GM23338 (cell line): ENCODE measurements at regions not wholly inside any gene's neighbourhood (a gene's known extent, or its start where the extent isn't known, plus 50 kb on each side); places are given as distances from the start of the nearest gene placed in this dataset.

ENCODE experiments used
- ATAC-seq: fragments of 200-7000 bp; cut with Tn5 transposase; 3 replicates; pipeline ENCODE4 v1.9.1; 2020
- DNase-seq: peaks from one replicate; pipeline ENCODE4 v3.0.0-alpha.2; 2015; ENCODE audit warnings: low spot score
- H2AFZ ChIP-seq: fragments of 200-600 bp; sonication (generic); 2 replicates; pipeline ENCODE4 v1.8.0; 2016; ENCODE audit warnings: antibody characterized with exemption, mild to moderate bottlenecking, moderate library complexity
- H3F3A ChIP-seq: fragments of 200-600 bp; sonication (generic); replicated peaks from 2 replicates; pipeline ENCODE4 v1.8.0; 2017; ENCODE audit warnings: antibody characterized with exemption, mixed run types, low read depth
- H3K27ac ChIP-seq: fragments of 200-600 bp; sonication (generic); 2 replicates; pipeline ENCODE4 v1.6.1; 2016; ENCODE audit warnings: low read depth
- H3K27me3 ChIP-seq: fragments of 200-600 bp; sonication (generic); 2 replicates; pipeline ENCODE4 v1.8.0; 2016; ENCODE audit warnings: mild to moderate bottlenecking, mixed run types, moderate library complexity; ENCODE audit not compliant: insufficient read depth
- H3K36me3 ChIP-seq: fragments of 200-600 bp; sonication (generic); 2 replicates; pipeline ENCODE4 v1.8.0; 2016; ENCODE audit warnings: mild to moderate bottlenecking; ENCODE audit not compliant: insufficient read depth
- H3K4me1 ChIP-seq: fragments of 200-600 bp; sonication (generic); 2 replicates; pipeline ENCODE4 v1.8.0; 2016; ENCODE audit warnings: mild to moderate bottlenecking, moderate library complexity; ENCODE audit not compliant: insufficient read depth
- H3K4me2 ChIP-seq: fragments of 200-600 bp; sonication (generic); 2 replicates; pipeline ENCODE4 v1.7.1; 2017; ENCODE audit warnings: mixed run types
- H3K4me3 ChIP-seq: fragments of 200-600 bp; sonication (generic); 2 replicates; pipeline ENCODE4 v1.6.1; 2016; ENCODE audit warnings: mixed run types
- H3K79me2 ChIP-seq: fragments of 200-600 bp; sonication (generic); replicated peaks from 2 replicates; pipeline ENCODE4 v1.8.0; 2017; ENCODE audit warnings: mild to moderate bottlenecking; ENCODE audit not compliant: insufficient read depth
- H3K9me2 ChIP-seq: fragments of 200-600 bp; sonication (generic); 2 replicates; pipeline ENCODE4 v1.8.0; 2017; ENCODE audit not compliant: insufficient read depth
- H4K20me1 ChIP-seq: fragments of 200-600 bp; sonication (generic); replicated peaks from 2 replicates; pipeline ENCODE4 v1.8.0; 2017; ENCODE audit warnings: mild to moderate bottlenecking; ENCODE audit not compliant: insufficient read depth
- H3K27ac Mint-ChIP-seq: 2 replicates; pipeline ENCODE4 v1.8.0; 2020; ENCODE audit warnings: inconsistent platforms, mild to moderate bottlenecking, moderate library complexity, mixed read lengths
- H3K27me3 Mint-ChIP-seq: 3 replicates; pipeline ENCODE4 v1.8.0; 2022; ENCODE audit warnings: low read depth, mild to moderate bottlenecking, moderate library complexity, mixed read lengths, inconsistent platforms; ENCODE audit not compliant: insufficient read depth, poor library complexity
- H3K36me3 Mint-ChIP-seq: 3 replicates; pipeline ENCODE4 v1.8.0; 2021; ENCODE audit warnings: low read depth, mild to moderate bottlenecking, inconsistent platforms, moderate library complexity, mixed read lengths
- H3K4me1 Mint-ChIP-seq: 3 replicates; pipeline ENCODE4 v1.8.0; 2020; ENCODE audit warnings: mild to moderate bottlenecking, inconsistent platforms, mixed read lengths
- H3K4me3 Mint-ChIP-seq: 3 replicates; pipeline ENCODE4 v1.8.0; 2021; ENCODE audit warnings: moderate library complexity, mild to moderate bottlenecking, inconsistent platforms, mixed read lengths
- H3K9me3 Mint-ChIP-seq: 3 replicates; pipeline ENCODE4 v1.8.0; 2020; ENCODE audit warnings: moderate library complexity, mild to moderate bottlenecking, inconsistent platforms, mixed read lengths
- CREB1 ChIP-seq: fragments of 250-450 bp; sonication (Bioruptor Pico); IDR thresholded peaks from 2 replicates; pipeline ENCODE4 v1.5.0; 2020; ENCODE audit warnings: low read depth, mild to moderate bottlenecking, moderate library complexity
- EZH2 ChIP-seq: fragments of 200-600 bp; sonication (generic); IDR thresholded peaks from one replicate; pipeline ENCODE4 v1.8.0; 2017; ENCODE audit warnings: antibody characterized with exemption, mild to moderate bottlenecking, low read depth; ENCODE audit not compliant: unreplicated experiment
- JUNB ChIP-seq: IDR thresholded peaks from one replicate; pipeline ENCODE4 v1.6.1; 2016; ENCODE audit warnings: antibody characterized with exemption; ENCODE audit not compliant: unreplicated experiment
- NANOG ChIP-seq: IDR thresholded peaks from 2 replicates; pipeline ENCODE4 v1.6.1; 2016; ENCODE audit warnings: antibody characterized with exemption, borderline replicate concordance
- POLR2AphosphoS5 ChIP-seq: IDR thresholded peaks from 2 replicates; pipeline ENCODE4 v1.6.1; 2016; ENCODE audit warnings: antibody characterized with exemption, low read depth
- STAT1 ChIP-seq: IDR thresholded peaks from one replicate; pipeline ENCODE4 v1.6.1; 2016; ENCODE audit warnings: antibody characterized with exemption; ENCODE audit not compliant: unreplicated experiment
- ZNF114 ChIP-seq: fragments of 250-450 bp; sonication (Bioruptor Pico); IDR thresholded peaks from 2 replicates; pipeline ENCODE4 v1.5.0; 2020; ENCODE audit warnings: mild to moderate bottlenecking, moderate library complexity
- TF ChIP-seq, protein P1 (sequence below), 2 experiments: fragments of 200-600 bp in 1 of 2; sonication (generic) in 1 of 2; conservative IDR thresholded peaks; 2 replicates each; pipeline versions ENCODE4 v1.5.1 to v1.6.1; 2016 to 2017; ENCODE audit warnings: antibody characterized with exemption in 2 of 2, low read depth in 2 of 2, mild to moderate bottlenecking in 2 of 2, moderate library complexity in 1 of 2
- TF ChIP-seq, protein P2 (sequence below): IDR thresholded peaks from one replicate; pipeline ENCODE4 v1.6.1; 2018; ENCODE audit warnings: antibody characterized with exemption; ENCODE audit not compliant: unreplicated experiment

DNA sequence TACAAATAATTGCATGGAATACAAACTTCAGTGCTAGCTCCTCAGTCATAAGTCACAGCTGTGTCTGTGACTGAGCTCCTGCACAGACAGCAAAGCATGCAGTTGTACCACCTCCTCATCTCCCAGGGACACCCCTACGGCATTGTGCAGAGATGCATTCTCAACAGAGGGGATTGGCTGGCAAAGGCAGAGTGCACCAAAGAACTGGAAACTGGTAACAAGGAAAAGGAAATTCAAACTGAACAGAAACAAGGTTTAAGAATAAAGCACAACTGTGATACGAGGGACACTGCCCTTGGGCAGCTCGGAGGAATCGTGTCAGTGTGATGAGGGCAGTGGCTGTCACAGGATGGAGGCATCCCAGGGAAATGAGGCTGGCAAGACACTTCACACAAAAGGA is 126.1 kb upstream of the SOX1 start:
- H3K27ac ChIP-seq, result no peak overlapping the region
- TF ChIP-seq POLR2AphosphoS5 (no peak), ZNF114 (no peak)
- Mint-ChIP-seq H3K4me1 (peaks cover 13% of the 10 kb centered on the region; the same call in 1 of the 3 replicates), H3K4me3 (no peak overlapping the region), H3K36me3 (no peaks in the 10 kb centered on the region), H3K9me3 (no peaks in the 10 kb centered on the region), H3K27ac (no peak overlapping the region), H3K27me3 (peaks cover 6% of the 10 kb centered on the region)
- no peaks in the 10 kb centered on the region for H3K36me3 ChIP-seq
- H3K27me3 ChIP-seq, result no peaks in the 10 kb centered on the region
- H2AFZ ChIP-seq, result peak overlapping the region; percentile 59; the same call in 1 of the 2 replicates
- H3K4me1 ChIP-seq, result no peaks in the 10 kb centered on the region
- no peaks in the 10 kb centered on the region for H3F3A ChIP-seq
- no peak for DNase-seq
- H4K20me1 ChIP-seq, result no peaks in the 10 kb centered on the region
- no peak overlapping the region for H3K4me3 ChIP-seq
- H3K4me2 ChIP-seq, result no peak overlapping the region
- no peak for ATAC-seq
- H3K79me2 ChIP-seq, result no peaks in the 10 kb centered on the region
- H3K9me2 ChIP-seq, result no peaks in the 10 kb centered on the region

DNA sequence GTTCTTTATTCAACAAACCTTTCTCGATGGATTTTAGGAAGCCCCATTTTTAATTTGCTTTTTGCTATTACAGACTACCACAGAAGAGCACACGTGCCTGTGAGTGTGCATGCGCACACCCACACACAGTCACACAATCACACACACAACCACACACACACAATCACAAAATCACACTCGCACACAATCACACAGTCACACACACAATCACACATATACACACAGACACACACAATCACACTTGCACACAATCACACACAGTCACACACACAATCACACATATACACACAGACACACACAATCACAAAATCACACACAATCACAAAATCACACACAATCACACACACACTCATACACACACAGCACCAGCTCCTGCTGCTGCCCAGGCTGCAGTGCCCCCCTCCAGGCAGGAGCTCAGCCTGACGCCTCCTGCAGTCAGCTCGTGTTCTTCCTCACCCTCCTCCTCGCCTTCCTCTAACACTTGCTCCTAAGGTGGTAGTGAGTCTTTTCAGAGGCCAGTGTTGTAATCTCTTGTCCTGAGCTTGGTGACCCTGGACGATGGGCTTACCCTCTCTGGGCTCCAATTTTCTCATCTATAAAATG is 125.0 kb upstream of the SOX1 start:
- H3K4me1 ChIP-seq, result no peaks in the 10 kb centered on the region
- no peaks in the 10 kb centered on the region for H3K9me2 ChIP-seq
- H3K36me3 ChIP-seq, result no peaks in the 10 kb centered on the region
- Mint-ChIP-seq H3K27ac (no peak overlapping the region), H3K27me3 (peaks cover 3% of the 10 kb centered on the region), H3K9me3 (no peaks in the 10 kb centered on the region), H3K36me3 (no peaks in the 10 kb centered on the region), H3K4me1 (peaks cover 10% of the 10 kb centered on the region; the same call in 1 of the 3 replicates), H3K4me3 (no peak overlapping the region)
- ATAC-seq (no peak), DNase-seq (no peak)
- no peak overlapping the region for H3K4me3 ChIP-seq
- no peaks in the 10 kb centered on the region for H4K20me1 ChIP-seq
- TF ChIP-seq, protein P1, sequence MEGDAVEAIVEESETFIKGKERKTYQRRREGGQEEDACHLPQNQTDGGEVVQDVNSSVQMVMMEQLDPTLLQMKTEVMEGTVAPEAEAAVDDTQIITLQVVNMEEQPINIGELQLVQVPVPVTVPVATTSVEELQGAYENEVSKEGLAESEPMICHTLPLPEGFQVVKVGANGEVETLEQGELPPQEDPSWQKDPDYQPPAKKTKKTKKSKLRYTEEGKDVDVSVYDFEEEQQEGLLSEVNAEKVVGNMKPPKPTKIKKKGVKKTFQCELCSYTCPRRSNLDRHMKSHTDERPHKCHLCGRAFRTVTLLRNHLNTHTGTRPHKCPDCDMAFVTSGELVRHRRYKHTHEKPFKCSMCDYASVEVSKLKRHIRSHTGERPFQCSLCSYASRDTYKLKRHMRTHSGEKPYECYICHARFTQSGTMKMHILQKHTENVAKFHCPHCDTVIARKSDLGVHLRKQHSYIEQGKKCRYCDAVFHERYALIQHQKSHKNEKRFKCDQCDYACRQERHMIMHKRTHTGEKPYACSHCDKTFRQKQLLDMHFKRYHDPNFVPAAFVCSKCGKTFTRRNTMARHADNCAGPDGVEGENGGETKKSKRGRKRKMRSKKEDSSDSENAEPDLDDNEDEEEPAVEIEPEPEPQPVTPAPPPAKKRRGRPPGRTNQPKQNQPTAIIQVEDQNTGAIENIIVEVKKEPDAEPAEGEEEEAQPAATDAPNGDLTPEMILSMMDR (conservative IDR thresholded peaks at IDR 0.05; ENCODE audit: low read depth in 2 of 2), result no peak
- no peak for TF ChIP-seq NANOG
- no peak overlapping the region for H2AFZ ChIP-seq
- H3K27ac ChIP-seq, result no peak overlapping the region
- no peaks in the 10 kb centered on the region for H3K79me2 ChIP-seq
- no peaks in the 10 kb centered on the region for H3F3A ChIP-seq
- no peak overlapping the region for H3K4me2 ChIP-seq
- no peaks in the 10 kb centered on the region for H3K27me3 ChIP-seq

DNA sequence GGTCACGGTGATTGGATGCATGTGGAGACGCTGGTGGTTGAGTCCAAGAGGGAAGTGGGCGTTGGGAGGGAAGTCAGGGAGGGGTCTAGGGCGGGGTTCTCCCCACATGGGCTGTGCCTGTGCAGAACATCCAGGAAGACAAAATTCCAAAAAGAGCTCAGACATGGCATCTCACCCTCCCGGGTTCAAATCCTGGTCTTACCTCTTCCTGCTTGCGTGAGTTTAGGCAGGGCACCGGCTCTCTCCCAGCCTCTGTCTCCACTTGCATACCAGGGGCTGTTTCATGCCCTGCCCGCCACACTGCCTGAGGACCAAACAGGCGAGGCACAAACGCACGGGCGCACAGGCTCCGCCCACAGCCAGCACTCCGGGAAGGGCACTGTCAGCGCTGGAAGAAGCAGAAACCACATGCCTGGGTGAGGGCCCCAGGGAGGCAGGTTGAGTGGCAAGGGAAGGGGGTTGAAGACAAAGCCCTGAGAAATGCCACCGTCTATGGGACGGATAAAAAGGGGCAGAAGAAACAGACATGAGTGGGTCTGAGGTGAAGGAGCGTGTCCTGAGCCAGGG is 123.6 kb upstream of the SOX1 start:
- Histone ChIP-seq H2AFZ (no peak overlapping the region), H3K4me2 (no peak overlapping the region), H3K27ac (no peak overlapping the region), H4K20me1 (no peaks in the 10 kb centered on the region), H3K9me2 (no peaks in the 10 kb centered on the region), H3K27me3 (no peaks in the 10 kb centered on the region), H3K79me2 (no peaks in the 10 kb centered on the region), H3K36me3 (no peaks in the 10 kb centered on the region), H3F3A (no peaks in the 10 kb centered on the region), H3K4me3 (no peak overlapping the region), H3K4me1 (no peaks in the 10 kb centered on the region)
- Mint-ChIP-seq H3K4me3 (no peak overlapping the region), H3K27ac (no peak overlapping the region), H3K4me1 (peaks cover 9% of the 10 kb centered on the region; the same call in 1 of the 3 replicates), H3K27me3 (peaks cover 3% of the 10 kb centered on the region), H3K36me3 (no peaks in the 10 kb centered on the region), H3K9me3 (no peaks in the 10 kb centered on the region)
- DNase-seq (no peak), ATAC-seq (no peak)
- TF ChIP-seq, protein P2, sequence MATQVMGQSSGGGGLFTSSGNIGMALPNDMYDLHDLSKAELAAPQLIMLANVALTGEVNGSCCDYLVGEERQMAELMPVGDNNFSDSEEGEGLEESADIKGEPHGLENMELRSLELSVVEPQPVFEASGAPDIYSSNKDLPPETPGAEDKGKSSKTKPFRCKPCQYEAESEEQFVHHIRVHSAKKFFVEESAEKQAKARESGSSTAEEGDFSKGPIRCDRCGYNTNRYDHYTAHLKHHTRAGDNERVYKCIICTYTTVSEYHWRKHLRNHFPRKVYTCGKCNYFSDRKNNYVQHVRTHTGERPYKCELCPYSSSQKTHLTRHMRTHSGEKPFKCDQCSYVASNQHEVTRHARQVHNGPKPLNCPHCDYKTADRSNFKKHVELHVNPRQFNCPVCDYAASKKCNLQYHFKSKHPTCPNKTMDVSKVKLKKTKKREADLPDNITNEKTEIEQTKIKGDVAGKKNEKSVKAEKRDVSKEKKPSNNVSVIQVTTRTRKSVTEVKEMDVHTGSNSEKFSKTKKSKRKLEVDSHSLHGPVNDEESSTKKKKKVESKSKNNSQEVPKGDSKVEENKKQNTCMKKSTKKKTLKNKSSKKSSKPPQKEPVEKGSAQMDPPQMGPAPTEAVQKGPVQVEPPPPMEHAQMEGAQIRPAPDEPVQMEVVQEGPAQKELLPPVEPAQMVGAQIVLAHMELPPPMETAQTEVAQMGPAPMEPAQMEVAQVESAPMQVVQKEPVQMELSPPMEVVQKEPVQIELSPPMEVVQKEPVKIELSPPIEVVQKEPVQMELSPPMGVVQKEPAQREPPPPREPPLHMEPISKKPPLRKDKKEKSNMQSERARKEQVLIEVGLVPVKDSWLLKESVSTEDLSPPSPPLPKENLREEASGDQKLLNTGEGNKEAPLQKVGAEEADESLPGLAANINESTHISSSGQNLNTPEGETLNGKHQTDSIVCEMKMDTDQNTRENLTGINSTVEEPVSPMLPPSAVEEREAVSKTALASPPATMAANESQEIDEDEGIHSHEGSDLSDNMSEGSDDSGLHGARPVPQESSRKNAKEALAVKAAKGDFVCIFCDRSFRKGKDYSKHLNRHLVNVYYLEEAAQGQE, result no peak
- TF ChIP-seq JUNB, result no peak
- no peak for TF ChIP-seq NANOG
- TF ChIP-seq ZNF114, result no peak
- TF ChIP-seq CREB1 (CRISPR knock-in tag), result no peak
- no peak for TF ChIP-seq STAT1
- TF ChIP-seq POLR2AphosphoS5, result no peak
- TF ChIP-seq EZH2, result no peak
